ENCODE measurements at regions not wholly inside any gene's neighbourhood (a gene's known extent, or its start where the extent isn't known, plus 50 kb on each side); places are given as distances from the start of the nearest gene placed in this dataset.

DNA sequence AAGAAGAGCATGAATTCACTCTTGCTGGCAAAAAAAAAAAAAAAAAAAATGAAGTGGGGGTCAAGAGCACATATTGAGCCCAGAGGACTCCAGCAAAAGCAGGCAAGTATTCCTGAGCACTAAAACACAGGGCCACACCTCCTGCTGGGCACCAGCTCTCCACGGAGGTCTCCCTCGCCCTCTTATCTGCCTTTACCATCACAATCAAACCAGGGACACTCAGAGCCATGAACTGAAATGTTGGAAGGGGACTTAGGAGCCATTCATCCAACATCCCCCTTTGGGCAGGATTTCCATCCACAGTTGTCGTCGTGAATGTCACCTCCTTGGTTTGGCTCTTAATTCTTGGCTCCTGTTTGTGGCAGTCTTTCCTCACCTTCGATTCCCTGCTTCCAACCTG is 89.8 kb upstream of the GNAO1 start:
- no peak for DNase-seq (ENCODE audit: low spot score)
- no peaks in the 10 kb centered on the region for H3K9me3 Mint-ChIP-seq (ENCODE audit: unreplicated experiment)
- no peaks in the 10 kb centered on the region for H3K4me1 Mint-ChIP-seq (ENCODE audit: unreplicated experiment)
- no peaks in the 10 kb centered on the region for H3K27me3 Mint-ChIP-seq (ENCODE audit: unreplicated experiment)
- no peaks in the 10 kb centered on the region for H3K36me3 Mint-ChIP-seq (ENCODE audit: low read depth, unreplicated experiment)
- no peak for TF ChIP-seq CTCF (IDR thresholded peaks at IDR 0.05; ENCODE audit: unreplicated experiment)
- H3K27ac Mint-ChIP-seq (ENCODE audit: unreplicated experiment): no peak overlapping the region
- no peak overlapping the region for H3K4me3 Mint-ChIP-seq (ENCODE audit: unreplicated experiment)

DNA sequence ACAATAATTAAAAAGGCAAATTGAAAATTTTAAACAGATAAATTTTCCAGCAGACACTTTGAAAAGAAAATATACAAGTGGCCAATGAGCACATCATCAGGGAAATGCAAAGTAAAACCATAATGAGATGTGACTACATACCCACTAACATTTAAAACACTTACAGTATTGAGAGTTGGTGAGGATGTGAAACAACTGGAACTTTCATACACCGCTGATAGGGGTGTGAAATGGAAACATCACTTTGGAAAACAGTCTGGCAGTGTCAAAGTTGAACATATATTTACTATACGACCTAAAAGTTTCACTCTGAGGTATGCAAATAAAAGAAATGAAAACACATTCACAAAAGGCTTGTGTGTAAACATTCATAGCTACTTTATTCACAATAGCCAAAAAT is 94.0 kb upstream of the GNAO1 start:
- Mint-ChIP-seq H3K4me3 (ENCODE audit: unreplicated experiment) (no peak overlapping the region), H3K27ac (ENCODE audit: unreplicated experiment) (no peak overlapping the region), H3K36me3 (ENCODE audit: low read depth, unreplicated experiment) (no peaks in the 10 kb centered on the region), H3K4me1 (ENCODE audit: unreplicated experiment) (no peaks in the 10 kb centered on the region), H3K27me3 (ENCODE audit: unreplicated experiment) (no peaks in the 10 kb centered on the region), H3K9me3 (ENCODE audit: unreplicated experiment) (no peaks in the 10 kb centered on the region)
- DNase-seq (ENCODE audit: low spot score): no peak
- TF ChIP-seq CTCF (IDR thresholded peaks at IDR 0.05; ENCODE audit: unreplicated experiment): no peak

DNA sequence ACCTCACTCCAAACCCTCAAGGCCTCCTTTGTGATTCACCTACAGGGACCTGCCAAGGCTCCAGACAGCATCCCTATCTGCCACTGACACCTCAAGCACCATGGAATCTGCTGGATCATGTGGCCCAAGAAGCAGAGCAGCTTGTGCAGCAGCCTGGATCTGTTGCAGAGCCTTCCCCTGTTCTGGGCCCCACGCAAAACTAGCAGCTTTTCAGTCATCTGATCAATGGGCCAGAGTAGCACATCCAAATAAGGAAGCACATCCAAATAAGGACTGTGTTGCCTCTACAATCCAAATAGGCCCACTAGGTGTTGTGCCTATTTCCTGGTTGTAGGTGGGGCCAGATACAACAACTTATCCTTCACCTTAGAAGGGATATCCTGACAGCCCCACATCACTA is 97.1 kb upstream of the GNAO1 start:
- Mint-ChIP-seq H3K4me3 (ENCODE audit: unreplicated experiment) (no peak overlapping the region), H3K4me1 (ENCODE audit: unreplicated experiment) (no peaks in the 10 kb centered on the region), H3K36me3 (ENCODE audit: low read depth, unreplicated experiment) (no peaks in the 10 kb centered on the region), H3K9me3 (ENCODE audit: unreplicated experiment) (no peaks in the 10 kb centered on the region), H3K27me3 (ENCODE audit: unreplicated experiment) (no peaks in the 10 kb centered on the region), H3K27ac (ENCODE audit: unreplicated experiment) (no peak overlapping the region)
- no peak for TF ChIP-seq CTCF (IDR thresholded peaks at IDR 0.05; ENCODE audit: unreplicated experiment)
- DNase-seq (ENCODE audit: low spot score): no peak

DNA sequence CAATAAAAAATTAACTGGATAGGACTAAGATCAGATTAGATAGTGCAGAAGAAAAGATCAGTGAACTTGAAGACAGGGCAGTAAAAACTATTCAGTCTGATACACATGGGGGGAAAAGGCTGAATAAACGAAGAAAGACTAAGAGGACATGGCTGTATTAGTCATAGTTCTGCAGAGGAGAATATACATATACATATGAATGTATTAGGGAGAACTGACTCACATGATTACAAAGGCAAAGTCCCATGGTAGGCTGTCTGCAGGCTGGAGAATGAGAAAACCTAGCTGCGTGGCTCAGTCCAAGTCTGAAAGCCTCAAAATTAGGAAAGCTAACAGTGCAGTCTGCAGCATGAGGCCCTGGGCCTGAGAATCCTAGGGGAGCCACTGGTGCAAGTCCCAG is 98.2 kb upstream of the GNAO1 start:
- Mint-ChIP-seq H3K4me3 (ENCODE audit: unreplicated experiment) (no peak overlapping the region), H3K9me3 (ENCODE audit: unreplicated experiment) (no peaks in the 10 kb centered on the region), H3K36me3 (ENCODE audit: low read depth, unreplicated experiment) (no peaks in the 10 kb centered on the region), H3K27me3 (ENCODE audit: unreplicated experiment) (no peaks in the 10 kb centered on the region), H3K27ac (ENCODE audit: unreplicated experiment) (no peak overlapping the region), H3K4me1 (ENCODE audit: unreplicated experiment) (no peaks in the 10 kb centered on the region)
- TF ChIP-seq CTCF (IDR thresholded peaks at IDR 0.05; ENCODE audit: unreplicated experiment): no peak
- DNase-seq (ENCODE audit: low spot score): no peak

DNA sequence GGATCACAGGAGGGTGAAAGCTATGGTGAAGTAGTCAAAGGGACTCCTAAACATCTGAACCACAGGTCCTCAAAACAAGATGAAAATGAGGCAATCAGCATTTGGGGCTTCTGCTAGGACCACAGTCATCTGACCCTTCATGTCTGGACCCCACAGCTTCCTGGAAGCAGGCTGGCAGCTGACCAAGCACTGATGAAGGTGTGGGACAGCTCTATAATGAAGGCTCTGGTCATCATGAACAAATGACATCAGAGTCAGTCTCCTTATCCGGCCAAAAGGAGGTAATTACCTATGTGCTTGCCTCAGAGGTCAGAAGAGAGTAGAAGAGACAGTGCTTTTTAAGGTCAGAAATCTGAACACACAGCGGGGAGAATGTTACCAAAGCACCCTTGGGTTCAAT is 101.2 kb upstream of the GNAO1 start:
- H3K4me3 Mint-ChIP-seq (ENCODE audit: unreplicated experiment): no peak overlapping the region
- no peaks in the 10 kb centered on the region for H3K9me3 Mint-ChIP-seq (ENCODE audit: unreplicated experiment)
- no peaks in the 10 kb centered on the region for H3K36me3 Mint-ChIP-seq (ENCODE audit: low read depth, unreplicated experiment)
- H3K4me1 Mint-ChIP-seq (ENCODE audit: unreplicated experiment): no peaks in the 10 kb centered on the region
- H3K27me3 Mint-ChIP-seq (ENCODE audit: unreplicated experiment): peaks cover 5% of the 10 kb centered on the region
- H3K27ac Mint-ChIP-seq (ENCODE audit: unreplicated experiment): no peak overlapping the region
- DNase-seq (ENCODE audit: low spot score): no peak
- no peak for TF ChIP-seq CTCF (IDR thresholded peaks at IDR 0.05; ENCODE audit: unreplicated experiment)
